Upper lobe of left lung (tissue), 4 donors: ENCODE measurements at regions not wholly inside any gene's neighbourhood (a gene's known extent, or its start where the extent isn't known, plus 50 kb on each side); places are given as distances from the start of the nearest gene placed in this dataset.
"Not testable (repeated sequence)": the region's sequence is repeated elsewhere in the genome, so short reads cannot be mapped to it uniquely, and the experiment has no call there.

Source experiments
- CTCF ChIP-seq, 6 experiments: fragments of 450-650 bp in 4 of 6; fragments of 200-600 bp in 2 of 6; sonication (generic) in 2 of 6; IDR thresholded peaks; one replicate each; pipeline ENCODE4 v1.5.1; 2016 to 2019; ENCODE audit warnings: antibody characterized with exemption in 6 of 6
- EP300 ChIP-seq, 4 donors: sonication (generic); formaldehyde crosslinking; IDR thresholded peaks; one replicate each; pipeline ENCODE4 v1.5.1; 2017; ENCODE audit warnings: antibody characterized with exemption in 4 of 4, control low read depth in 2 of 4
- POLR2A ChIP-seq, 4 donors: fragments of 450-650 bp; IDR thresholded peaks; one replicate each; pipeline ENCODE4 v1.5.1; 2016 to 2017; ENCODE audit warnings: antibody characterized with exemption in 4 of 4, mild to moderate bottlenecking in 2 of 4
- POLR2AphosphoS5 ChIP-seq, 2 donors: sonication (generic); formaldehyde crosslinking; IDR thresholded peaks; one replicate each; pipeline ENCODE4 v1.5.1; 2017; ENCODE audit warnings: antibody characterized with exemption in 2 of 2

DNA sequence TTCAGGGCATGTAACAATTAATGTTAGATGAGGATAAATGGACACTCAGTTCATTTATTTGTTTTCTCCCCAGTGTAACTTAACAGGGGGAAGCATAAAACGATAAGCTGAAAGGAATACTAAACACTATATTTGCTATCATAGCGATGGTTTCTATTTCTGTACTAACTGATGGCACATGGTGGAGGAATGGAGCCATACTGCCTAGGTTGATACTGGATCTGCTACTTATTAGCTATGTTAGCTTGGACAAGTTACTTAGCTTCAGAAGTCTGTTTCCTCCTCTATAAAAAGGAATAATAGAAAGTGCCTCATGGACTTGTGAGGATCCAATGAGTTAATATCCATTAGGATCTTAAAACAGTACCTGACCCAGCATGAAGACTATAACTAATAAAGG, 127.5 kb downstream of the NBPF8 start:
- TF ChIP-seq POLR2AphosphoS5, CTCF, POLR2A, EP300 (IDR thresholded peaks at IDR 0.05): not testable (repeated sequence)
